GM12878 (cell line): ENCODE measurements at regions not wholly inside any gene's neighbourhood (a gene's known extent, or its start where the extent isn't known, plus 50 kb on each side); places are given as distances from the start of the nearest gene placed in this dataset.

Experiments used
- ATAC-seq: fragments of 200-7000 bp; cut with Tn5 transposase; 3 replicates; pipeline ENCODE4 v1.9.1; 2020; ENCODE audit warnings: mild to moderate bottlenecking, moderate library complexity
- BruUV-seq: library from RNA; stranded (reverse); fragments of 400-500 nt; replicated peaks from 2 replicates; lab custom pipeline; 2021; lab: Mats Ljungman, UMichigan
- CTCF ChIA-PET: fragments of 300-600 bp; sonication (Branson Sonifier 250); formaldehyde crosslinking; extraction: SDS; loops from one replicate; lab custom pipeline; 2021; ENCODE audit warnings: inconsistent platforms; lab: Yijun Ruan, JAX
- POLR2A ChIA-PET: fragments of 350-600 bp; formaldehyde crosslinking; extraction: SDS; loops from one replicate; lab custom pipeline; 2021; ENCODE audit warnings: inconsistent platforms; lab: Charles Lee
- RAD21 ChIA-PET: fragments of 300-600 bp; sonication (Branson Sonifier 250); formaldehyde crosslinking; loops from one replicate; lab custom pipeline; 2023; ENCODE audit warnings: antibody characterized with exemption; ENCODE audit not compliant: unreplicated experiment; lab: Charles Lee
- SMC1A ChIA-PET: fragments of 300-600 bp; sonication (Branson Sonifier 250); formaldehyde crosslinking; loops from one replicate; lab custom pipeline; 2023; ENCODE audit not compliant: unreplicated experiment, uncharacterized antibody; lab: Charles Lee
- DNase-seq: peaks from one replicate; pipeline ENCODE4 v3.0.0-alpha.2; 2011; ENCODE audit warnings: low read depth, low spot score
- FAIRE-seq: peaks from 3 replicates; lab custom pipeline; 2011; peaks lifted over from hg19 to GRCh38; lab: Jason Lieb, UNC
- H2AFZ ChIP-seq: 2 replicates; pipeline ENCODE4 v1.6.0; 2011; ENCODE audit warnings: low read depth, low read length, control low read depth; ENCODE audit not compliant: control insufficient read depth
- H3K27ac ChIP-seq: 2 replicates; pipeline ENCODE4 v1.5.1; 2011; ENCODE audit warnings: control low read depth; ENCODE audit not compliant: control insufficient read depth, insufficient read depth
- H3K27me3 ChIP-seq, 2 experiments: replicated peaks in 1 of 2; 2 replicates each; pipeline versions ENCODE4 v1.6.0 to v1.6.1; 2011; ENCODE audit warnings: low read length in 1 of 2; ENCODE audit not compliant: control insufficient read depth in 2 of 2, insufficient read depth in 2 of 2
- H3K36me3 ChIP-seq, 2 experiments: 2 replicates each; pipeline ENCODE4 v1.5.1; 2011; ENCODE audit warnings: low read length in 1 of 2; ENCODE audit not compliant: control insufficient read depth in 2 of 2, insufficient read depth in 2 of 2
- H3K4me1 ChIP-seq: 2 replicates; pipeline ENCODE4 v1.6.1; 2011; ENCODE audit warnings: mild to moderate bottlenecking, low read length, moderate library complexity, mixed read lengths; ENCODE audit not compliant: control insufficient read depth, insufficient read depth
- H3K4me2 ChIP-seq: 2 replicates; pipeline ENCODE4 v1.6.0; 2011; ENCODE audit warnings: control low read depth; ENCODE audit not compliant: control insufficient read depth, insufficient read depth
- H3K4me3 ChIP-seq: fragments of 200-600 bp; sonication (generic); 2 replicates; pipeline ENCODE4 v1.5.1; 2016
- H3K79me2 ChIP-seq: 2 replicates; pipeline ENCODE4 v1.6.0; 2011; ENCODE audit warnings: low read length; ENCODE audit not compliant: control insufficient read depth, insufficient read depth
- H3K9ac ChIP-seq: 2 replicates; pipeline ENCODE4 v1.8.0; 2011; ENCODE audit warnings: low read length, control low read depth, mixed read lengths; ENCODE audit not compliant: control insufficient read depth, insufficient read depth
- H3K9me3 ChIP-seq: replicated peaks from 3 replicates; pipeline ENCODE4 v1.5.1; 2011; ENCODE audit warnings: mild to moderate bottlenecking, low read length; ENCODE audit not compliant: control insufficient read depth, insufficient read depth
- H4K20me1 ChIP-seq: 2 replicates; pipeline ENCODE4 v1.6.0; 2011; ENCODE audit not compliant: control insufficient read depth, insufficient read depth
- ASH2L ChIP-seq: fragments of 300-600, 200-600 bp; sonication (generic); IDR thresholded peaks from 2 replicates; pipeline ENCODE4 v1.6.1; 2017; ENCODE audit warnings: low read depth, mild to moderate bottlenecking, borderline replicate concordance
- BRCA1 ChIP-seq: IDR thresholded peaks from 2 replicates; pipeline ENCODE4 v1.6.1; 2011; ENCODE audit warnings: low read depth, low read length, improper control_type of control experiment
- CBX5 ChIP-seq: sonication (generic); IDR thresholded peaks from 2 replicates; pipeline ENCODE4 v1.6.1; 2016; ENCODE audit warnings: low read depth, moderate library complexity, mild to moderate bottlenecking, inconsistent platforms
- DPF2 ChIP-seq: fragments of 450-650 bp; IDR thresholded peaks from 2 replicates; pipeline ENCODE4 v1.6.1; 2017; ENCODE audit warnings: mild to moderate bottlenecking
- IKZF2 ChIP-seq, 2 experiments: fragments of 450-650 bp; IDR thresholded peaks; 2 replicates each; pipeline ENCODE4 v1.6.1; 2017; ENCODE audit warnings: mild to moderate bottlenecking in 2 of 2, moderate library complexity in 2 of 2
- MYB ChIP-seq: fragments of 150-350 bp; IDR thresholded peaks from 2 replicates; pipeline ENCODE4 v1.6.1; 2014; ENCODE audit warnings: mild to moderate bottlenecking, low read depth, low read length, borderline replicate concordance
- STAT1 ChIP-seq: fragments of 450-650 bp; conservative IDR thresholded peaks from 2 replicates; pipeline ENCODE4 v1.6.1; 2014; ENCODE audit warnings: antibody characterized with exemption, mild to moderate bottlenecking
- USF1 ChIP-seq: IDR thresholded peaks from 2 replicates; pipeline ENCODE4 v1.6.1; 2011; ENCODE audit warnings: borderline replicate concordance, low read depth, mild to moderate bottlenecking, moderate library complexity, mixed read lengths, low read length; ENCODE audit not compliant: insufficient read depth; ENCODE audit errors: extremely low read length
- YBX1 ChIP-seq: fragments of 450-650 bp; IDR thresholded peaks from 2 replicates; pipeline ENCODE4 v1.6.1; 2016; ENCODE audit warnings: antibody characterized with exemption
- ZNF207 ChIP-seq: fragments of 450-650 bp; IDR thresholded peaks from 2 replicates; pipeline ENCODE4 v1.6.1; 2014; ENCODE audit warnings: antibody characterized with exemption, mild to moderate bottlenecking, borderline replicate concordance
- WGBS: methylation state at CpG from one replicate; pipeline ENCODE4 v1.1.6; 2016; ENCODE audit warnings: low lambda C conversion rate; ENCODE audit not compliant: insufficient replicate concordance, insufficient coverage; ENCODE audit errors: missing lambda C conversion rate; 5-methylcytosine and 5-hydroxymethylcytosine counted together
- in situ Hi-C: fragments of 300-500 bp; cut with MboI; formaldehyde crosslinking; loops from 9 replicates; pipeline ENCODE4 v1.14.3; 2018; ENCODE audit warnings: mixed read lengths
- intact Hi-C: fragments of 100-400 bp; cut with micrococcal nuclease; formaldehyde crosslinking; loops from one replicate; pipeline ENCODE4 v1.14.2; 2022; ENCODE audit not compliant: unreplicated experiment

GRCh38 chr9:12974671-12975070 is 199.9 kb downstream of the LURAP1L start:
- ChIA-PET CTCF (no interaction called here), SMC1A (no interaction called here), POLR2A (no interaction called here), RAD21 (no interaction called here)
- in situ Hi-C loops (loop anchor here (10.0 kb wide), 1 partner anchor 60 kb away; no protein-coding TSS in a partner anchor), intact Hi-C loops (no loop called here)
- no peak overlapping the region for H3K9ac ChIP-seq
- no peak for TF ChIP-seq CBX5
- TF ChIP-seq ZNF207 = no peak
- TF ChIP-seq MYB = no peak
- TF ChIP-seq IKZF2 (IDR thresholded peaks at IDR 0.05) = no peak
- no peak for TF ChIP-seq DPF2
- no peak for TF ChIP-seq USF1
- TF ChIP-seq STAT1 = no peak
- TF ChIP-seq YBX1 = no peak
- no peak for TF ChIP-seq ASH2L
- no peak for TF ChIP-seq BRCA1
- WGBS = 0% methylated on average over 1 of the region's 1 CpG
- no peaks in the 10 kb centered on the region for H4K20me1 ChIP-seq
- H2AFZ ChIP-seq = no peak overlapping the region
- no peaks in the 10 kb centered on the region for H3K4me1 ChIP-seq
- no peaks in the 10 kb centered on the region for H3K27me3 ChIP-seq
- no peaks in the 10 kb centered on the region for H3K79me2 ChIP-seq
- FAIRE-seq = no peak
- no peak overlapping the region for H3K27ac ChIP-seq
- DNase-seq = no peak
- H3K4me2 ChIP-seq = no peak overlapping the region
- no TSS peak for BruUV-seq
- no peaks in the 10 kb centered on the region for H3K36me3 ChIP-seq
- no peak overlapping the region for H3K4me3 ChIP-seq
- ATAC-seq = no peak
- H3K9me3 ChIP-seq = no peaks in the 10 kb centered on the region
